Chondrocyte (in vitro differentiated cells): ENCODE measurements at regions not wholly inside any gene's neighbourhood (a gene's known extent, or its start where the extent isn't known, plus 50 kb on each side); places are given as distances from the start of the nearest gene placed in this dataset.

Source experiments
- DNase-seq: peaks from one replicate; pipeline ENCODE4 v3.0.0; 2021; ENCODE audit warnings: mixed read lengths, low spot score
- H3K27ac Mint-ChIP-seq: one replicate; pipeline ENCODE4 v1.8.0; 2021; ENCODE audit warnings: mild to moderate bottlenecking, moderate library complexity, mixed read lengths; ENCODE audit not compliant: unreplicated experiment
- H3K27me3 Mint-ChIP-seq: 2 replicates; pipeline ENCODE4 v1.8.0; 2021; ENCODE audit warnings: low read depth, mixed read lengths
- H3K36me3 Mint-ChIP-seq: 2 replicates; pipeline ENCODE4 v1.8.0; 2021; ENCODE audit warnings: low read depth, mixed read lengths
- H3K4me1 Mint-ChIP-seq: 2 replicates; pipeline ENCODE4 v1.8.0; 2021; ENCODE audit warnings: low read depth, mild to moderate bottlenecking, mixed read lengths
- H3K4me3 Mint-ChIP-seq: one replicate; pipeline ENCODE4 v1.8.0; 2021; ENCODE audit warnings: mild to moderate bottlenecking, moderate library complexity, mixed read lengths; ENCODE audit not compliant: unreplicated experiment
- H3K9me3 Mint-ChIP-seq: 2 replicates; pipeline ENCODE4 v1.8.0; 2021; ENCODE audit warnings: low read depth, mixed read lengths
- TF ChIP-seq, protein P1 (sequence below): fragments of 200-600 bp; sonication (generic); IDR thresholded peaks from 2 replicates; pipeline ENCODE4 v1.5.0; 2021; ENCODE audit warnings: antibody characterized with exemption, mild to moderate bottlenecking, moderate library complexity

DNA sequence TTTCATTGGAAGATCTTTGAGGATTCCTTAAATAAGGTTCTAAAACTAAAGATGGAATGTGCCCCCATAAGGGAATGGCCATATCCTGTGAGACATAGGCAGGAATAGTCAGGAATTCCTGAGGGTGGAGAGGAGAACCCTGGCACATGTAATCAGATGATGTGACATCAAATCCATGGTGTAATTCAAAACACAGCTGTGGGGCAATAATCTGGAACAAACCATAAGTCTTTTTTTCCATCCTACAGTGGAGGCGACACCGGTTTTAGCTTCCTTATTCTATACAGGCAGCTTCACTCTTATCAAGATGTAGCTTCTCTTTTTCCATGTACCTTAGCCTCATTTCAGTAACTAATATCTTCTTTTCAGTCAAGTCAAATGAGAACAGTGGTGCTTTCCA lies 133.6 kb upstream of the CITED2 start:
- TF ChIP-seq, protein P1, sequence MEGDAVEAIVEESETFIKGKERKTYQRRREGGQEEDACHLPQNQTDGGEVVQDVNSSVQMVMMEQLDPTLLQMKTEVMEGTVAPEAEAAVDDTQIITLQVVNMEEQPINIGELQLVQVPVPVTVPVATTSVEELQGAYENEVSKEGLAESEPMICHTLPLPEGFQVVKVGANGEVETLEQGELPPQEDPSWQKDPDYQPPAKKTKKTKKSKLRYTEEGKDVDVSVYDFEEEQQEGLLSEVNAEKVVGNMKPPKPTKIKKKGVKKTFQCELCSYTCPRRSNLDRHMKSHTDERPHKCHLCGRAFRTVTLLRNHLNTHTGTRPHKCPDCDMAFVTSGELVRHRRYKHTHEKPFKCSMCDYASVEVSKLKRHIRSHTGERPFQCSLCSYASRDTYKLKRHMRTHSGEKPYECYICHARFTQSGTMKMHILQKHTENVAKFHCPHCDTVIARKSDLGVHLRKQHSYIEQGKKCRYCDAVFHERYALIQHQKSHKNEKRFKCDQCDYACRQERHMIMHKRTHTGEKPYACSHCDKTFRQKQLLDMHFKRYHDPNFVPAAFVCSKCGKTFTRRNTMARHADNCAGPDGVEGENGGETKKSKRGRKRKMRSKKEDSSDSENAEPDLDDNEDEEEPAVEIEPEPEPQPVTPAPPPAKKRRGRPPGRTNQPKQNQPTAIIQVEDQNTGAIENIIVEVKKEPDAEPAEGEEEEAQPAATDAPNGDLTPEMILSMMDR, result no peak
- Mint-ChIP-seq H3K27ac (no peak overlapping the region), H3K4me3 (no peak overlapping the region), H3K4me1 (peaks cover 9% of the 10 kb centered on the region), H3K9me3 (no peaks in the 10 kb centered on the region), H3K36me3 (no peaks in the 10 kb centered on the region), H3K27me3 (no peaks in the 10 kb centered on the region)
- no peak for DNase-seq

DNA sequence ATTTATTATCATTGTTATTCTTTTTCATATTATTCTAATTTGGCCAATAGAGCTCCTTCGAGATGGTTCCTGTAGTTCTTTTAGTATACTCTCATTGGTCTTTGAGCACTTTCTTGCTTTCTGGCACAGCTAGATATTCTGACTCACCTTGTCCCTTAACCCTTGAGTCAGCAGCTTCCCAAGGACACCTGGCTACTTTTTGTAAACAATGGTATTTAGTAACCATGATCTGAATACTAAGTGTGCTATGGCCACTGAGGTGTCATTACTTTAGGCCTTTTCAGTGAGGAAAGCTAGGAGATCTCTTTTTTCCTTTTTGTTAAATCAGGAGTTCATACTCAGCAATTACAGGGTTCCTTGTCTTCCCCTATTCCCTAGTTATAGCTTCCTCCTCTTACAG lies 126.5 kb upstream of the CITED2 start:
- no peak for DNase-seq
- TF ChIP-seq, protein P1, result no peak
- Mint-ChIP-seq H3K4me1 (no peaks in the 10 kb centered on the region), H3K36me3 (no peaks in the 10 kb centered on the region), H3K4me3 (no peak overlapping the region), H3K9me3 (peaks cover 5% of the 10 kb centered on the region), H3K27me3 (no peaks in the 10 kb centered on the region), H3K27ac (no peak overlapping the region)

DNA sequence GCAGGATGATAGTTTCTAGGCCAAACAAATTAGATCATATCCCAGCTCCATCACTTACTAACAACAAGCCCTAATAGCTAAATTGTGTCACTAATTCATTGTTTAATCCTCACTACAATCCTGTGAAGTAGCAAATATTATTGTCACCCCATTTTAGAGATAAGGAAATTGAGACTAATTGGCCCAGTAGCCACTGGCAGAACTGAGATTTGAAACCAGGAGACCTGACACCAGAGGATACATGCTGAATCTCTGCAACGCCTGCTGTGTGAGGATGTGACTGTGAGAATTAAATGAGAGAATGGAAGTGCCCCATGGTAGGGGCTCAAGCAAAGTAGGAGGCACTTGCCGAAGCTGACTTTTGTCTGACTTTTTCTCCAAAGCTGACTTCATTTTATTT lies 124.3 kb upstream of the CITED2 start:
- no peak overlapping the region for H3K27ac Mint-ChIP-seq
- H3K4me3 Mint-ChIP-seq, result no peak overlapping the region

DNA sequence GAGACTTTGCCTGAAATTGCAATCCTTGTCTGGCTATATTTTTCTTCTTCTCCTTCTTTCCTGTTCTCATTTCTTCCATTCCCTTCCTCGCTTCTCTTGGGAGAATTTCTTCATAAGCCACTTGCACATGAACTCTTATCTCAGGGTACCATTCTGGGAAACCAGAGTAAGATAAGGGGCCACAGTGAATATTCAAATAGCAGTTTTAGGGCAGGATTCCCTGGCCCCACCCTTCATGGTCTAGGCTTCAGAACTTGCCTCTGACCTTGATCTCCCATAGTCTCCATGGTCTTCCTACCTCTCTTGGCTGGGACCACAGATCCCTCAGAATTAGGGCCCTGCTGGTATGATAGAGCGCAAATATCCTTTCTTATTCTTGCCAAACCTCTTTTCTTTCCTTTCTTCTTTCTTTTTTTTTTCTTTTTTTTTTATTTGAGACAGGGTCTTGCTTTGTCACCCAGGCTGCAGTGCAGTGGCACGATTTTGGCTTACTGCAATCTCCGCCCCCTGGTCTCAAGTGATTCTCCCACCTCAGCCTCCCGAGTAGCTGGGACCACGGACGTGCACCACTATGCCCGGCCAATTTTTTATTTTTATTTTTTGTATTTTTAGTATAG lies 123.0 kb upstream of the CITED2 start:
- no peaks in the 10 kb centered on the region for H3K36me3 Mint-ChIP-seq
- TF ChIP-seq, protein P1, result no peak

More for the DNA sequence above, 124.3 kb upstream of the CITED2 start:
- H3K36me3 Mint-ChIP-seq, result no peaks in the 10 kb centered on the region
- no peaks in the 10 kb centered on the region for H3K4me1 Mint-ChIP-seq
- no peak for DNase-seq
- peaks cover 5% of the 10 kb centered on the region for H3K9me3 Mint-ChIP-seq
- H3K27me3 Mint-ChIP-seq, result no peaks in the 10 kb centered on the region
- TF ChIP-seq, protein P1, result no peak

DNA sequence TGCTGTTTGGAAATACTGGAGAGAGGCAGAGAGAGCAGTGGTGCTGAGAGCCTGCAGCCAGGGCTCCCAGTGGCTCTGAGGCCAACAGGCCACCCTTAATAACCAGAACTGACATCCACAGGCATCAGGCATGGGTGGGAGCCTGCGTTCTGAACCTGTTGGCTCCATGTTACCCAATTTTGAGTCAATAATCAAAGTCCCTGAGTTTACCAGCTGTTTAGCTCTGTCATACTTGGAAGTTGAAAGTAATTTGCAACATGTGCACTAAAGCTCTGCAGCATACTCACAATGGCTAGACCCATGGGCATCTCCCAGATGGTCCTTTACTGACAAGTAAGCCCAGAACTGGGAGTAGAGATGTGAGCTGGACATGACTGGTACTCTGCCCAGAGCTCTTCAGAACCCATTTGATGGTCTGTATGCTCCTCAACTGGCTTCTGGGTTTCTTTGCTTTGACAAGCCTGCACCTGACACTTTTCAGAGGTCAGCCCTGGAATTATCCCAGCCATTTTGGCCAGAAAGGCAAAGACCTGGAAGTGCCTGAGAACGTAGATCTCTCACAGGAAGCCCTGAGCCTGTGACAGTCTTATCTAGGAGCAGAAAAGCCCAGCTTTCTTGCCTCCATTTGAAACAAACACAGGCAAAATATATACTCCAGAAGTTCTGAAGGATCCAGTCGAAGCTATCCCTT lies 122.4 kb upstream of the CITED2 start:
- DNase-seq, result no peak
- H3K4me1 Mint-ChIP-seq, result no peaks in the 10 kb centered on the region
- no peaks in the 10 kb centered on the region for H3K36me3 Mint-ChIP-seq
- H3K4me3 Mint-ChIP-seq, result no peak overlapping the region
- H3K9me3 Mint-ChIP-seq, result peaks cover 5% of the 10 kb centered on the region
- TF ChIP-seq, protein P1, result no peak
- no peaks in the 10 kb centered on the region for H3K27me3 Mint-ChIP-seq
- H3K27ac Mint-ChIP-seq, result no peak overlapping the region

More for the DNA sequence above, 123.0 kb upstream of the CITED2 start:
- no peak for DNase-seq
- Mint-ChIP-seq H3K4me3 (no peak overlapping the region), H3K27me3 (no peaks in the 10 kb centered on the region), H3K27ac (no peak overlapping the region), H3K4me1 (no peaks in the 10 kb centered on the region), H3K9me3 (peaks cover 5% of the 10 kb centered on the region)
